HCT116 (cell line): ENCODE measurements at regions not wholly inside any gene's neighbourhood (a gene's known extent, or its start where the extent isn't known, plus 50 kb on each side); places are given as distances from the start of the nearest gene placed in this dataset.

Experiments used
- ATAC-seq: fragments of 200-7000 bp; cut with Tn5 transposase; 2 replicates; pipeline ENCODE4 v1.9.1; 2020; ENCODE audit warnings: mild to moderate bottlenecking, moderate library complexity
- BruUV-seq: library from RNA; stranded (reverse); fragments of 400-500 nt; replicated peaks from 2 replicates; lab custom pipeline; 2021; lab: Mats Ljungman, UMichigan
- CTCF ChIA-PET: fragments of 300-600 bp; sonication (Branson Sonifier 250); formaldehyde crosslinking; loops from one replicate; lab custom pipeline; 2021; ENCODE audit warnings: antibody characterized with exemption; lab: Charles Lee
- POLR2A ChIA-PET: fragments of 300-600, 350-600 bp; sonication (Branson Sonifier 250); formaldehyde crosslinking; loops from one replicate; lab custom pipeline; 2021; ENCODE audit warnings: antibody characterized with exemption; lab: Charles Lee
- RAD21 ChIA-PET, 2 experiments: fragments of 300-600 bp; sonication (Branson Sonifier 250); formaldehyde crosslinking; loops; one replicate each; lab custom pipeline; 2023; ENCODE audit warnings: low total read pairs in 2 of 2; ENCODE audit not compliant: uncharacterized antibody in 2 of 2, unreplicated experiment in 2 of 2, low non-redundant PET in 1 of 2; lab: Charles Lee
- DNase-seq: peaks from one replicate; pipeline ENCODE4 v3.0.0-alpha.2; 2010; ENCODE audit warnings: low read depth, low spot score
- H2AFZ ChIP-seq: fragments of 200-600 bp; shearing (Covaris generic), sonication (generic); 2 replicates; pipeline ENCODE4 v1.6.1; 2017; ENCODE audit warnings: low read depth, mixed run types, mixed read lengths, antibody characterized with exemption, low read length; ENCODE audit not compliant: poor library complexity, severe bottlenecking
- H3K27ac ChIP-seq: 2 replicates; pipeline ENCODE4 v1.5.1; 2012; ENCODE audit warnings: low read depth, low read length
- H3K27me3 ChIP-seq: fragments of 200-600 bp; sonication (generic); 2 replicates; pipeline ENCODE4 v1.6.1; 2016; ENCODE audit warnings: mixed run types, low read length, mixed read lengths; ENCODE audit not compliant: insufficient read depth
- H3K36me3 ChIP-seq, 2 experiments: fragments of 200-500 bp in 1 of 2; fragments of 200-600 bp in 1 of 2; sonication (Bioruptor generic) in 1 of 2; sonication (generic) in 1 of 2; 2 replicates each; pipeline versions ENCODE4 v1.5.1 to v1.6.1; 2014 to 2016; ENCODE audit warnings: low read length in 2 of 2, inconsistent platforms in 1 of 2, mixed read lengths in 1 of 2, mixed run types in 1 of 2; ENCODE audit not compliant: insufficient read depth in 2 of 2, control insufficient read depth in 1 of 2
- H3K4me1 ChIP-seq, 2 experiments: fragments of 200-600 bp in 1 of 2; sonication (generic) in 1 of 2; 2 replicates each; pipeline versions ENCODE4 v1.5.1 to v1.6.1; 2012 to 2017; ENCODE audit warnings: low read length in 2 of 2, inconsistent platforms in 1 of 2, mild to moderate bottlenecking in 1 of 2, mixed read lengths in 1 of 2, mixed run types in 1 of 2, moderate library complexity in 1 of 2; ENCODE audit not compliant: insufficient read depth in 2 of 2, control insufficient read depth in 1 of 2
- H3K4me2 ChIP-seq: fragments of 200-600 bp; sonication (generic); 2 replicates; pipeline ENCODE4 v1.6.1; 2017; ENCODE audit warnings: mixed run types, low read length, mixed read lengths
- H3K4me3 ChIP-seq, 2 experiments: fragments of 200-600 bp in 1 of 2; sonication (generic) in 1 of 2; replicated peaks in 1 of 2; 2 replicates each; pipeline ENCODE4 v1.5.1; 2011 to 2016; ENCODE audit warnings: low read length in 2 of 2, control low read depth in 1 of 2, low read depth in 1 of 2, mild to moderate bottlenecking in 1 of 2, mixed read lengths in 1 of 2, mixed run types in 1 of 2
- H3K79me2 ChIP-seq: fragments of 200-600 bp; sonication (generic); 2 replicates; pipeline ENCODE4 v1.6.1; 2017; ENCODE audit warnings: mild to moderate bottlenecking, mixed run types, low read length, moderate library complexity, mixed read lengths; ENCODE audit not compliant: insufficient read depth
- H3K9ac ChIP-seq: fragments of 200-600 bp; sonication (generic); 2 replicates; pipeline ENCODE4 v1.6.1; 2016; ENCODE audit warnings: low read length, mixed read lengths
- H3K9me2 ChIP-seq: fragments of 200-600 bp; sonication (generic), shearing (Covaris generic); 2 replicates; pipeline ENCODE4 v1.6.1; 2017; ENCODE audit warnings: mixed run types, mild to moderate bottlenecking, moderate library complexity; ENCODE audit not compliant: insufficient read depth
- H3K9me3 ChIP-seq, 2 experiments: fragments of 200-500 bp in 1 of 2; fragments of 200-600 bp in 1 of 2; sonication (Bioruptor generic) in 1 of 2; sonication (generic) in 1 of 2; 2 replicates each; pipeline ENCODE4 v1.6.1; 2014 to 2017; ENCODE audit warnings: low read length in 2 of 2, mixed read lengths in 2 of 2, inconsistent platforms in 1 of 2, low read depth in 1 of 2, mild to moderate bottlenecking in 1 of 2, mixed run types in 1 of 2, moderate library complexity in 1 of 2; ENCODE audit not compliant: control insufficient read depth in 1 of 2, insufficient read depth in 1 of 2
- H4K20me1 ChIP-seq: fragments of 200-600 bp; sonication (generic), shearing (Covaris generic); 2 replicates; pipeline ENCODE4 v1.6.1; 2017; ENCODE audit warnings: mixed run types, mild to moderate bottlenecking, moderate library complexity; ENCODE audit not compliant: insufficient read depth
- ATF3 ChIP-seq: IDR thresholded peaks from 2 replicates; pipeline ENCODE4 v1.6.1; 2012
- EGR1 ChIP-seq: IDR thresholded peaks from 2 replicates; pipeline ENCODE4 v1.6.1; 2012; ENCODE audit warnings: low read depth
- FOSL1 ChIP-seq: IDR thresholded peaks from 2 replicates; pipeline ENCODE4 v1.6.1; 2012; ENCODE audit warnings: low read depth
- JUND ChIP-seq: IDR thresholded peaks from 2 replicates; pipeline ENCODE4 v1.6.1; 2012
- POLR2A ChIP-seq: IDR thresholded peaks from 2 replicates; pipeline ENCODE4 v1.7.0; 2011; ENCODE audit warnings: borderline replicate concordance; ENCODE audit not compliant: insufficient read depth, insufficient read length; ENCODE audit errors: extremely low read depth
- RAD21 ChIP-seq: IDR thresholded peaks from 2 replicates; pipeline ENCODE4 v1.6.1; 2012; ENCODE audit warnings: low read depth, mild to moderate bottlenecking
- SP1 ChIP-seq: IDR thresholded peaks from 2 replicates; pipeline ENCODE4 v1.6.1; 2012; ENCODE audit warnings: low read depth
- SRF ChIP-seq: IDR thresholded peaks from 2 replicates; pipeline ENCODE4 v1.6.1; 2012; ENCODE audit warnings: low read depth
- YY1 ChIP-seq: IDR thresholded peaks from 2 replicates; pipeline ENCODE4 v1.6.1; 2011; ENCODE audit warnings: low read length, low read depth, moderate library complexity, mild to moderate bottlenecking; ENCODE audit not compliant: insufficient replicate concordance; ENCODE audit errors: extremely low read depth
- ZBTB33 ChIP-seq: IDR thresholded peaks from 2 replicates; pipeline ENCODE4 v1.6.1; 2011; ENCODE audit warnings: mild to moderate bottlenecking, low read length, moderate library complexity; ENCODE audit not compliant: insufficient replicate concordance; ENCODE audit errors: extremely low read depth
- ZFX ChIP-seq: fragments of 450-650 bp; IDR thresholded peaks from 2 replicates; pipeline ENCODE4 v1.6.1; 2017
- ZNF274 ChIP-seq: fragments of 200-500 bp; sonication (Bioruptor generic); IDR thresholded peaks from 2 replicates; pipeline ENCODE4 v1.6.1; 2014; ENCODE audit warnings: mild to moderate bottlenecking, low read depth, low read length, inconsistent platforms
- intact Hi-C: fragments of 100-400 bp; cut with micrococcal nuclease; formaldehyde crosslinking; loops from 2 replicates; pipeline ENCODE4 v1.10.0; 2022

GRCh38 chr1:215477632-215478031, 89.5 kb upstream of the KCTD3 start:
- H3K9ac ChIP-seq: no peak overlapping the region
- TF ChIP-seq ATF3 (no peak), SP1 (no peak), EGR1 (no peak), YY1 (no peak), ZFX (no peak), POLR2A (no peak), ZBTB33 (no peak), ZNF274 (no peak), RAD21 (no peak)
- ChIA-PET POLR2A (no interaction called here), RAD21 (no interaction called here), CTCF (no interaction called here)
- H4K20me1 ChIP-seq: no peaks in the 10 kb centered on the region
- no peaks in the 10 kb centered on the region for H3K9me2 ChIP-seq
- H3K9me3 ChIP-seq: no peaks in the 10 kb centered on the region
- H3K4me3 ChIP-seq: no peak overlapping the region
- intact Hi-C loops: no loop called here
- ATAC-seq: no peak
- H3K79me2 ChIP-seq: no peaks in the 10 kb centered on the region
- no peaks in the 10 kb centered on the region for H3K4me1 ChIP-seq
- H3K27ac ChIP-seq: no peak overlapping the region
- no peak overlapping the region for H3K4me2 ChIP-seq
- DNase-seq: no peak
- no peaks in the 10 kb centered on the region for H3K27me3 ChIP-seq
- no peak overlapping the region for H2AFZ ChIP-seq
- no peaks in the 10 kb centered on the region for H3K36me3 ChIP-seq
- no TSS peak for BruUV-seq

- no peak for ATAC-seq
- intact Hi-C loops: no loop called here
- Histone ChIP-seq H3K4me2 (no peak overlapping the region), H4K20me1 (no peaks in the 10 kb centered on the region), H3K36me3 (no peaks in the 10 kb centered on the region), H3K79me2 (no peaks in the 10 kb centered on the region), H3K9me3 (no peaks in the 10 kb centered on the region), H3K4me1 (no peaks in the 10 kb centered on the region), H2AFZ (no peak overlapping the region), H3K27me3 (no peaks in the 10 kb centered on the region), H3K4me3 (no peak overlapping the region), H3K9me2 (no peaks in the 10 kb centered on the region), H3K27ac (no peak overlapping the region)
- RAD21 ChIA-PET: no interaction called here
- DNase-seq: no peak
- CTCF ChIA-PET: no interaction called here
- BruUV-seq: no TSS peak
- POLR2A ChIA-PET: no interaction called here
- TF ChIP-seq YY1 (no peak), JUND (no peak), FOSL1 (no peak), SRF (no peak)
- TF ChIP-seq, all 23 proteins: peak for 0
- no peak overlapping the region for H3K9ac ChIP-seq
Observed at GRCh38 chr1:215479567-215479966, 87.5 kb upstream of the KCTD3 start.
